CD1c-positive myeloid dendritic cell (primary cell): ENCODE measurements at regions not wholly inside any gene's neighbourhood (a gene's known extent, or its start where the extent isn't known, plus 50 kb on each side); places are given as distances from the start of the nearest gene placed in this dataset.
"Not testable (repeated sequence)": the region's sequence is repeated elsewhere in the genome, so short reads cannot be mapped to it uniquely, and the experiment has no call there.

Source experiments
- DNase-seq: peaks from one replicate; pipeline ENCODE4 v3.0.0-alpha.2; 2016; ENCODE audit errors: extremely low spot score

DNA sequence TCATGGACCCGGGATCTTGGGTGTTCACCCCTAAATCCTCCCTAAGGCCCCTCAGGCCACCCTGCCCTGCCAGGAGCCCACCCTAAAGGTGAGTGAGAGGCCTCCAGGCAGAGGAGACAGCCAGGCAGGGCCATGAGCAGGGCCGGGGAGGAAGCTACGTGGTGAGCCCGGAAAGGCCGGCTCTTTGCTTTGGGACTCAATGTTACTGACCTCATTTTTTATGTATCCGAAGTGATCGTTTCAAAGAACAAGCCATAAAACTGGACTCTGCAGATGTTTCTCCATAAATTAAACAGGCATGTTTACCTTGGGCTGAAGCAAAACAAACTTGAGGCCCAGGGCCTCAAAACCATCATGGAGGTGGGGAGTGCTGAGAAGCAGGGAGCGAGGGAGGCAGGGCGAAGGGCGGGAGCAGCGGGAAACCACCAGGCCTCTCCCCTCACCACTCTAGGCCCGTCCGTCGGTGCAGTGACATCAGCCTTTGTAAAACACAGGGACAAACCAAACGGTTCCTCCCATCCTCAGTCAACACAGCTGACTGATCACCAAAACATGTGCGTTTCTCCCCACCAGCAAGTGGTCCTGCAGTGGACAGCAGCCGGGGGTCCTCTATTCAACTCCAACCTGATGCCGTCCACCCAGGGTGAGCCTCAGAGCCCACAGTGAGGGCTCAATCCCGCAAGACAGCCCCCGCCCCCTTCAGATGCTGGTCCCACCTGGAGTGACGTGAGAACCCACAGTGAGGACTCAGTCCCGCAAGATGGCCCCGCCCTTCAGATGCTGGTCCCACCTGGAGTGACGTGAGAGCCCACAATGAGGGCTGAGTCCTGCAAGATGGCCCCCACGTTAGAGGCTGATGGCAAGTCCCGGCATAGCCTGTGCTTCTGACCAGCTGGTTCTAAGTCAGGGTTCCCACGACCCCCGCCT, 102.9 kb upstream of the LRPAP1 start:
- DNase-seq = no peak

DNA sequence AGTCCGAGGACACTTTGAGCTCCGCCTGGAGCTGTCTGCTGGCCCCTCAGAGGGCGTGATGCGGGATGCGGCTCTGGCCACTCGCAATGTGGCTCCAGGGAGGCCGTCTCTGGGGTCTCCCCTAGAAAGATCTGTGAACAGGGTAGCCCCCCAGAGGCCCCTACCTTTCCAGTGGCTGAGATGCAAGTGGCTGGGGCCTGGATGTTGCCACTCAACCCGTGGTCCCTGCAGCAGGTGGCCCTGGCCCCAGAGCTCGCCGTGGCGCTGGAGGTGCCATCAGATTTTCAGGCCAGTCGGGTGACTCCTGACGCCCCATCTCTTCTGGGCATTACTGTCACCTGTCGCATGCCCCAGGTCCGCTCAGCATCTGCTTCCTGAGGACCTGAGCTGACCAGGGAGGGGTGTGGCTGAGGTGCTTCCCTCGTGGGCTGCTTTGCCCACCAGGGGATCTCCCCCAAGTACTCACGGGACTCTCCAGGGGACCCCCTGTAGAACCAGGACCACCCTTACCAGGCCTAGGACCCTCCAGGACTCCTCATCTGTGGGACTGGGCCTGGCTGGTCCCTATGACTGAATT, 102.1 kb upstream of the LRPAP1 start:
- no peak for DNase-seq

DNA sequence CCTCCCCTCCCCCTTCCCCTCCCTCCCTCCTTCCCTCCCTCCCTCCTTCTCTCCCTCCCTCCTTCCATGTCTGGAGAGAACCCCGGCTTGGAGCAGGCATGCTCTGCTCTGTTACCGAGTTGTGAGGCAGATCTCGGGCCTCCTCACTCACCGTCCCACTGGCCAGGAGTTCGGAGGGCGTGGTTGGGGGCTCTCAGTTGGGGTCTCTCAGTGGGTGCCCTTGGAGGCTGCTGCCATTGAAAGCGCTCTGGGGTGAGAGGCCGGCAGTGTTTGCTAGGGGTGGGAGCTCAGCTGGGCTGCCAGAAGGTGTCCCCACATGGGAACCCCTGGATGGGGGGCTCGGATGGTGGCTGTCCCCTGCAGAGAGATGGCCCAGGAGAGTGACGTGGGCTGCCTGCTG, 101.1 kb upstream of the LRPAP1 start:
- DNase-seq = not testable (repeated sequence)

DNA sequence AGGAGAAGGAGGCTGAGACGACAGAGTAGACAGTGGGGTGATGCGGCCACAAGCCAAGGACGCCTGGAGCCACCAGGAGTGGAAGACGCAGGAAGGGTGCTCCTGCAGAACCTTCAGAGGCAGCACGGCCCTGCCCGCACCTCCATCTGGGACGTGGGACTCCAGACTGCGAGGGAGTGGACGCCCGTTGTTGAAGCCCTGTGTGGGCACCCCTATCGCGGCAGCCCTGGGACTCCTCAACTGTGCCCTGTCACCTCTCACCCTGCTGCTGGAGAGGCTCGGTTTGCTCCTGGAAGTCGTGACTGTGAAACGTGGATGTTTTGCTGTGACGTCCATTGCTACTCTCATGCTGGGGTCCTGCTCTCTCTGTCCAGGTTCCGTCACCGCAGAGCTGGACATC, 100.6 kb upstream of the LRPAP1 start:
- DNase-seq = not testable (repeated sequence)

DNA sequence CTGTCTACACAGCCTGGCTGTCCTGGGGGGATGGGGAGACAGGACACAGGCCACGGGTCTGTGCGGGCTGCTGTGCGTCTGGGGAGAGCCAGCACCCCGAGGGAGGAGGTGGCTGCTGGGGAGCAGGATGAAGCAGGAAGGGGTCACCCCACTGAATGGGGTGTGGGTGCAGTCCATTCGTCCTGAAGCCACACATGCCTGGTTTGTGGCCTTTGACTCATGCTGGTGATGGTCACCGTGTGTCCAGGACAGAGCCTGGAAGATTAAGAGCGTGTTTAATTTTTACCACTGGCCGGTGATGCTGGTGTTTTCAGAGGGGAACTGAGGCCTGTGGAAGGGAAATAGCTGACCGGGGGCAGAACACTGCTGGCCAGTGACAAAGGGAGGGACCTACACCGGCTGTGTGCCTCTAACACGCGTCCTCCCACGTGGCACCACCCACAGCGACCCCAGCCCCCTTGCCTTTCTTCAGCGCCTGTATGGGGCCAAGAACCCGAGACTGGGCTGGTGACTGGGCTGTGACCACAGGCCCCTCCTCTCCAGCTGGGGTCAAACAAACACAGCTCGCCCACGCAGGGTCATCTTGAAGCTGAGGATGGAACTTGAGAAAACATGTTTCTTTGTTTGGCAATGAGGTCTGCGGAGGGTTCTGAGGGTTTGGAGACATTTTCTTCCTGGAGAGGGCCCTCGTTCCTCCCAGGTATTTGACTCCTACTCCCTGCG, 99.5 kb upstream of the LRPAP1 start:
- peak; percentile 44 for DNase-seq

DNA sequence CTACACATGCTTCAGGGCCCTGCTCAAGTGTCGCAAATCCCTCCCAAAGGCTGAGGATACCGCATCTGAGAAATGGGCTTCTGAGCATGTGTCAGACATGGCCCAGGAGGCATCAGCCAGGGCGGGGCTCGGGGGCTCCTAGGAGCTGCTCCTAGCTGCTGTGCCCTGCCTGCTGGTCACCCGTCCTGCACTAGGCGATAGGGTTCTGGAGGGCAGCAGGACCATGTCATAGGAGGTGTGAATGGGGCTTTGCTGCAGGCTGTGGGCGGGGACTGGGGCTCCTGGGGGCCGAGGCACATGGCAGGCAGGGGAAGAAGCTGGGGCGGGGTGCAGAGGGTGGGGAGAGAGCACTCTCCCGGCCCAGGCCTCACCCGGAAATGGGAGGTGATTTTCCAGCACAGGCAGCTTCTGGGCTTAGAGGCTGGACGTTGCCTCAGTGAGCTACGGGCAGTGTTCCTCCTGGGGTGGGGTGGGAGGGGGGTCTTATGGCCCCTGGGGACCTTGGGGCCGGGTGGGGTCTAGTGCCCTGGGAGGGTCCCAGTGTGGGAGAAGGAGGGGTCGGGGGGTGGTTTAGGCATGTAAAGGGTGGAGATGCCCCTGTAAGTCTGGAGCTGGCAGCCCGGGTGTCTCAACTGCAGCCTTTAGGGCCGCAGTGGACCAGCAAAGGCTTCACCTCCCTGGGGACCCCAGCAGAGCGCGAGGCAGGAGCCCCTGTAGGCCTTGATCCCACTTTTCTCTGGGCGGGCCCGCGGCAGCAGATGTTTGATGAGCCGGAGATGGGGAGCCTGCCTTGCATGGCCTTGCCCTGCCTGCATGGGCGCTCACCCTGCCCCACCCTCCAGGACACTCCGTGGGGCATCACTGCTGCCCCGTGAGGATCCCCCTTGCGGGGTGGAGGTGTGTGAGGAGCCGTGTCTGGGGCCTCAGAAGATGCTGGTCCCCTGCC, 98.6 kb upstream of the LRPAP1 start:
- no peak for DNase-seq

DNA sequence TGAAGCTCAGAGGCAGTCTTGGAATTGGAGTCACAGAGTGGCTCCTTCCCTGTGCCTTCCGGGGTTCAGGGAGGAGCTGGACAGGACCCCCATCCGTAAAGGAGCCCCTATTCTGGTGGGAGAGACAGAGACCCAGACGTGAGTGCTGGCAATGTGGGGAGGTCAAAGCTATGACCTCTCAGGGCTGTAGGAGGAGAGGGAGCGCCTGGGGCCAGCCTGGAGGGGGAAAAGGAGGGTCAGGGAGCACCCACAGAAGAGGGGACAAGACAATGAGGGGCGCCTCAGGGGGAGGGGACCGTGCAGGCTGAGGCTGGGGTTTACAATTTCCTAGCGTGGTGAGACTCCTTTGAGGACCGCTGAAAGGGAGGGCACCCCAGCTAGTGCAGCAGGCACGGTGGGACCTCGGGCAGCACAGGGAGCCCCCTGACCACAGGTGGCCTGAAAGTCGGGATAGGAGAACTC, 97.9 kb upstream of the LRPAP1 start:
- DNase-seq = no peak

DNA sequence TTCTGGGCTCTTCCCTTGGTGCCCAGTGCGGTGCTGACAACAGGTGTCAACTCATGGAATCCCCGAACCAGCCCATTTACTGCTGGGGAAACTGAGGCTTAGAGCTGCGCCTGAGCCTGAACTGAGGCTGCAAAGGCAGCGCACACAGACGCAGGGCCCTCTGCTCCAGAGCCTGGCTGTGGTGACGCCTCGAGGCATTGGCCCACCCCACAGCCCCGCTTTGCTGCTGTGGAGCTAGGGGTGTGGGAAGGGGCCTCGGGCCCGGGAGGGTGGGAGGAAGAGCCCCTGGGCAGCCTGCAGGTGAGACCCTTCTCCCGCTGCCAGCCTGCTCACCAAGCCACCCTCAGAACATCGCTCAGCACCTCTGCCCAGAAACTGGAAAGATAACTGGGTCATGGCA, 97.4 kb upstream of the LRPAP1 start:
- no peak for DNase-seq

DNA sequence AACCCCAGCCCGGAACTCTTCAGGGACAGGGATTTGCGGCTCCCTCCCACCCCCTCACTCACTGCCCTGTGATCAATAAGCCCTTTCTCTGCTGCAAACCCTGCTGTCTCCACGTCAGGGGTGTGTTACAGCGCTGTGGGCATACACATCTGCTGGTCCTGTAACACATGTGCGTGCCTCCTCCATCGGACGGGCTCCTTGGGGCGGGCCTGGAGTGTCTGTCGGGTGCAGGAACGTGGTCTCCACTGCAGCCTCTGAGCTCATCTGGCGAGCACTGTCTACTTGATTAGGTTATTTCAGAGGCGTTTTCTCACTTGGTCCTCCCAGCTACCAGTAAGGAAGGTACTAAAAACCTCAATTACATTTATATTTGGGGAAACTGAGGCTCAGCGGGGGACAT, 97.0 kb upstream of the LRPAP1 start:
- DNase-seq = not testable (repeated sequence)

DNA sequence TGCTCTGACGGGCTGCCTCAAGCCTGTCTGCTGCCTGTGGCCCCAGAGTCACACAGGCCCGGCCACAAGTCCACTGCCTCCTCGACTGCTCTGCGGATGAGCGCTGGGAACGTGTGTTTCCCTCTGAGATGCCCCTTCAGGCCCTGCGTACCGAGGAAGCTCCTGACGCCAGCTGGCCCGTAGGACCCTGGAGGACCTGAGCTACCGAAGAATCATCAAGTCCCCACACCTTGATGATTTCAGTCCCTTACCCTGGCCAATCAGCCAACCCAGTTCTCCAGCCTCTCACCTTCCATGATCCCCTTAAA, 96.6 kb upstream of the LRPAP1 start:
- DNase-seq = no peak

DNA sequence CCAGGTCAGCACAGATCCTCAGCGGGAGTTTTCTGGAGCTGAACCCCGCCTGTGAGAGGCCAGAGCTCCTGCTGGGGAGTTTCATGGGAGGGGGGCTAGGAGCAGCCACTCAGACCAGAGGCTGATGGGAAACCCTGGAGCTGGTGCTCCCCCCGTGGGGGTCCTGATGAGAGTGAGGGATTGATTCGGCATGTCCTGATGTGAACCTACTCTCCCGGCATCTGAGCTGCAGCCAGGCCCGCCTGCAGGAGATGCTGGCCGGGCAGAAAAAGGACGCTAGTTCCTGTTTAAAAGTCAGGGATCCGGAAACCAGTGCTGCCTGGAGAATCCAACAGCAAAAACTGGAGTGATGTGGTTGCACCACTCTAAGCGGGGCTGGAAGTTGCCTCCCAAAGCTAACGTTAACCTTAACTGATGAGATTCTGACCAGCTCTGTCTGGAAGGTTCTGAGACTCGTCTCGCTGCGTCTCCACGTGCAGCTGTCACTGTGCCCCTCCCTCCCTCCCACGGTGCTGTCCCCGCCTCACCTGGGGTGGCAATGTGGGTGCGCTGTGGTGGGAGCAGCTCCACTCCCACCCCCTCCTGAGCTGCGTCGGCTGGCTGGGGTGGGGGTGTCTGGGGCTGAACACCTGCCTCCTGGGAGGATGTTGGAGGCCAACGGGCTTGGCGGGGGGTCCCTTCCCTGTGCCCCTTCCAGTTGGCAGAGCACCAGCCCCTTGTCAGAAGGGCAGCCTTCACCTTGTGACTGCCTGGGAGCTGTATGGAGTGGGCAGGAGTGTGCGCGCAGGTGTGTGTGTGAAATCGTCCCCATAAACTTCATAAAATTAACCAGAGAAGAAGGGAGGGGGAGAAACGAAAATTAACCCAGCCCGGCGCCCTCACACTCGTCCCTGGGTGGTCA, 96.0 kb upstream of the LRPAP1 start:
- not testable (repeated sequence) for DNase-seq

DNA sequence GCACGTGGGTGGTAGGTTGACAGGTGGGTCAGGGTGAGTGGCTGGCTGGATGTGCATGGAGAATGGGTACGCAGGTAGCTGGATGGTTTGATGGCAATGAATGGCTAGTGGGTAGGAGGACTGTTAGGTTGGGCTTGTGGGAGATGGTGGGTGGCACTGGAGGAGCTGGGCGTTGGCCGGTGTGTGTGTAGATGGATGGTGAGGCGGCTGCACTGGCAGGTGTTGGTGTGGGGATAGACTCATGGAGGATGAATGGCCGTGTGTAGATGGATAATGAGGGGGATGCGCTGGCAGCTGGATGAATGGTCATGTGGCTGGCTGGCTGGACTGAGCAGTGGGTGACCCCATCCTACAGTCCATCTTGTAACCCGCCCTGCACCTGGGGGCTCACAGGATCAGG, 95.2 kb upstream of the LRPAP1 start:
- not testable (repeated sequence) for DNase-seq

DNA sequence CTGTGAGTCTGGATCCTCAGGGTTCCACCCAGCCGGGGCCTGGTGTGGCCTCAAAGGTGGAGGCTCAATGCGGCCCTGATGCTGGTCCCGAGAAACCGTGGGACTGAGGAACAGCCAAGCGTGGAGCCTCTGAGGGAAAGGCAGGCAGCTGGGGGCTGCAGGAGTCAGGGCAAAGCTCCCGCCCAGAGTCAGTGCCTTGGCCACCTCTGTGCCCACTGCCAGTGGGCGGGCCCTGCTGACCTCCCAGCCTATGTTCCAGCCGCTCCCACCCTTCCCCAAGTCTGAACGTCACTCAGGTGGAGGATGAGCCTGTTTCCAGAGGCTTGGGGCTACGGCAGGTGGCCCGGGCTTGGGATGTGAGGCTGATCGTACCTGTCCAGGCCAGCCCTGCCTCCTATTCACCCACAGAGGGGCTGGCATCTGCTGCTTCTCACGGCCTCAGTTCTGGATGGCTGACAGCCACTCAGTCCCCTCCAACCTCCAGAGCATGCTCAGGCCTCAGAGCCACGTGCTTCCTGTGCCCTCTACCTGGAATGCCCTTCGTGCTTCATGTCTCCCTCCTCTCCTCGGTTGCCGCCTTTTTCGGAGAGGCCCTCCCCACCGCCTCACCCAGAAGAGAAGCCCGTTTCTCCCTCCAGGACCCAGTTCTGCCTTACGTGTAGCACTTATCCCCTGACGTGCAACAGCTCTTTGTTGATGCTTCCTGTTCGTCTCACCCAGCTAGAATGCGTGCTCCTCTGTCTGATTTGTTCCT, 94.1 kb upstream of the LRPAP1 start:
- not testable (repeated sequence) for DNase-seq

DNA sequence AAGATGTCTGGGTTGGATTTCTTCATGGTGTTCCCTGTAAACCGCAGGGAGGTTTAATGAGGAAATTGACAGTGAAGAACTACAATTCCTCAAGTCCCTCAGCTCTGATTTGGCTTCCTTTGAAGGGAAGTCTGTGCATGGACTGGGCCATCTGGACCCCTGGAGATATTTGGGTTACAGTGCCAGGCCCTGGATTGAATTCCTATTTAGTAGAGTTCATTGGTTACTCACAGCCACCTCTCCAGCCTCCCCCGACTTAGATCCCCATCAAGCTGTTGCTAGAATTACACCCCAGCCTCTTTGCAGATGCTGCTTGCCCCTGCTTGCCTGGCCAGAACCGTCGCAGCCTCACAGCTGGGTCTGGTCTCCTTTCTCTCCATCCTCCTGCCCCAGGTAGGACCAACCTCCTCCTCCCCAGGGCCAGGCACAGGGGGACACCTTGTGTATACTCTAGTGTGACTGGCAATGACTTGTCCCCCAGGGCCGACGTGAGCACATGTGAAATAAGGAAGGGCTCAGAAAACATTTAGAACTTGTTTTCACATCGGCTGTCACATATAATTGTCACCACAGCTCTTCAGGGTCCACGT, 93.2 kb upstream of the LRPAP1 start:
- not testable (repeated sequence) for DNase-seq

DNA sequence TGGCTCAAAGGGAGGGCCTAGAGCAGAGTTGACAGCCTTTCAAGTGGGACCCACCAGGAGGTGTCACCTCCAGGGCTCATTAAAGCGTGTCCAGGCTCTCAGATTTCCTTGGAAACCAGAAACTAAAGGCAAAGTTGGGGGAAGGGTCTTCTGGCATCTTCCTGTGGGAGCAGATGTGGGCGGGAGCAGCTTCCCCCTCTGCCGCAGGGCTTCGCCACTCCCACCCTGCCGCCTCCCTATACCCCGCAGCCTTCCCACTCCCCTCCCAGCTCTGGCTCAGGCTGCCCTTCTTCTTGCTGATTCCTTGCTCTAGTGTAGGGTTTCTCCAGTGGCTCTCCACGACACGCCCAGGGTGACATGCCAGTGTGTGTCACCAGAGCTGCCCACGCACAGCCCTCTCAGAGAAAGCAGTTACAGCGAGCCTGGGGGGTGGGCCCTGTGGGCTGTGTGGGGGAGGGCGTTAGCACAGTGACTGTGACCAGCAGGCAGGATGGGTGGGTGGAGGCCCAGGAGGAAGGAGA, 91.6 kb upstream of the LRPAP1 start:
- DNase-seq = peak; percentile 70

DNA sequence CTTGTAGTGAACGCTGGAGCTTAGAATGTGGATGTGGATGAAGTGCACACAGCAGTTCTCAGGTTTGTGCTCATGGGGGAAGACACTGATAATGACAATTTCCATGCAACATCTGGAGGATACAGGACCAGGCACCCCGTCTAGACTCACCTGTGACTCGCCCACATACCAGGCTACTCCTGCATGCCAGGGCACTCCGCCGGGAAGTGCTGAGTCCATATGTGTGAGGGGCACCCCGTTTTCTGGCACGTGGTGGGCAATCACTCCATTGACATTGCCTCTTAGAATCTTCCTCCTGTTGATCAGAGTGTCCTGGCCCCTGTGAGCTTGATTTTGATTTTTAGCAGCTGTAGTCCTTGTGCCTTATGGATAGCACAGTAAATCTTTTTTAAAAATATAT, 90.9 kb upstream of the LRPAP1 start:
- DNase-seq = no peak

DNA sequence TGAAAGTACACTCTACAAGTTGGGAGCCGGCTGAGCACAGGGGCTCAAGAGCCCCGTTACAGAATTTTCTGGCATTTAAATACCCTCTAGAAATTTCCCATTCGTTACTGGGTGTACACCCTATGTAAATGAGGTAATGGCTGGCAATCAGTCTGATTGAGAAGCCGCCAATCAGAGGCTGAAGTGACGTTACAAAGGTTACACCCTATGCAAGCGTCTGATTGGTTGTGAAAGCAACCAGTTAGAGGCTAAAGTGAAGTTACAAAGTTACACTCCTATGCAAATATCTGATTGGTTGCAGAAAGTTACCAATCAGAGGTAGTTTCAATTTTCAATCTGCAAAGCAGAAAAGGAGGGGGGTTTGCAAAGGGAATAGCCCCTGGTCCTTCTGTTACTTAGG, 88.1 kb upstream of the LRPAP1 start:
- not testable (repeated sequence) for DNase-seq

DNA sequence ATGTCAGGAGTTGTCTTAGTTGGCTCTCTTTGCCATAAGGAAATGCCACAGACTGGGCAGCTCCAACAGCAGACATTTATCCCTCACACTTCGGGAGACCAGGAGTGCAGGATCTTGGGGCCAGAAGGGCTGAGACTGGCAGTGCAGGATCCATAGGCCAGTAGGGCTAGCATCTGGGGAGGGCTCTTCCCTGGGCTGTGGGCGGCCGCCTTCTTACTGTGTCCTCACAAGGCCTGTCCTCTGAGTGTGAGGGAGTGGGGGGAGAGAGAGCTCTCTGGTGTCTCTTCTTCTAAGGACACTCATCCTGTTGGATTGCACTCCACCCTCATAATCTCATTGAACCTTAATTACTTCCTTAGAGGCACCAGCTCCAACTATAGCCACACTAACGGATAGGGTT, 87.5 kb upstream of the LRPAP1 start:
- not testable (repeated sequence) for DNase-seq

DNA sequence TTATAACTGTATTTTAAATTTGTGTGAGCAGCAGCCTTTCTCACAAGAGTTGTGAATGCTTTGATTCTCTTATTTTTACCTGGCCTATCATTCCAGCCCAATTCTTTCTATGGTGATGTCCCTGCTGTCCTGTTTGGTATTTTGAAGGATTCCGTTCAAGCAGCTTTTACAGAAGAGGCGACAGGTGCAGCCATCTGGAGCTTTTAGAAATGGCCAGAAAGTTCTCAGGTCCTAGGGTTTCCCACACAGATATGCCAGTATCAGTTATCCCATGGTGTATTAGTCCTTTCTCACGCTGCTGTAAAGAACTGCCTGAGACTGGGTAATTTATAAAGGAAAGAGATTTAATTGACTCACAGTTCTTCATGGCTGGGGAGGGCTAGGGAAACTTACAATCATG, 86.1 kb upstream of the LRPAP1 start:
- DNase-seq = not testable (repeated sequence)
